NCI-H146 treated with DMSO at 0.1 percent for 48 hours (cell line): ENCODE measurements at regions not wholly inside any gene's neighbourhood (a gene's known extent, or its start where the extent isn't known, plus 50 kb on each side); places are given as distances from the start of the nearest gene placed in this dataset.

Experiments used
- DNase-seq: peaks from one replicate; lab custom pipeline; 2025; ENCODE audit not compliant: unreplicated experiment; lab: John Stamatoyannopoulos, UW

GRCh38 chr2:151197184-151198108 is 64.2 kb downstream of the RBM43 start:
- DNase-seq: no peak

- no peak for DNase-seq
Observed at GRCh38 chr2:151193576-151193975, 68.1 kb downstream of the RBM43 start.

- DNase-seq: no peak
Observed at GRCh38 chr2:151192681-151193080, 69.0 kb downstream of the RBM43 start.

- DNase-seq: no peak
Observed at GRCh38 chr2:151191001-151191400, 70.7 kb downstream of the RBM43 start.

- no peak for DNase-seq
Observed at GRCh38 chr2:151189125-151189524, 72.5 kb downstream of the RBM43 start.

- DNase-seq: no peak
Observed at GRCh38 chr2:151186011-151186410, 75.7 kb downstream of the RBM43 start.

GRCh38 chr2:151182899-151183809 is 78.5 kb downstream of the RBM43 start:
- DNase-seq: no peak

- no peak for DNase-seq
Observed at GRCh38 chr2:151182396-151182795, 79.3 kb downstream of the RBM43 start.

GRCh38 chr2:151181524-151181923 is 80.1 kb downstream of the RBM43 start:
- DNase-seq: no peak

GRCh38 chr2:151180123-151180522 is 81.5 kb downstream of the RBM43 start:
- no peak for DNase-seq

- DNase-seq: no peak
Observed at GRCh38 chr2:151178207-151178606, 83.5 kb downstream of the RBM43 start.

GRCh38 chr2:151177756-151178155 is 83.9 kb downstream of the RBM43 start:
- DNase-seq: no peak

GRCh38 chr2:151176661-151177060 is 85.0 kb downstream of the RBM43 start:
- no peak for DNase-seq

- DNase-seq: no peak
Observed at GRCh38 chr2:151175864-151176263, 85.8 kb downstream of the RBM43 start.

- DNase-seq: no peak
Observed at GRCh38 chr2:151174127-151174526, 87.5 kb downstream of the RBM43 start.

GRCh38 chr2:151171186-151171585 is 90.5 kb downstream of the RBM43 start:
- no peak for DNase-seq

GRCh38 chr2:151166410-151166809 is 95.3 kb downstream of the RBM43 start:
- no peak for DNase-seq

- no peak for DNase-seq
Observed at GRCh38 chr2:151165105-151165684, 96.5 kb downstream of the RBM43 start.

GRCh38 chr2:151161821-151162551 is 99.7 kb downstream of the RBM43 start:
- DNase-seq: no peak

GRCh38 chr2:151159109-151159662 is 102.5 kb downstream of the RBM43 start:
- DNase-seq: no peak
